HL-60 (cell line): ENCODE measurements at regions not wholly inside any gene's neighbourhood (a gene's known extent, or its start where the extent isn't known, plus 50 kb on each side); places are given as distances from the start of the nearest gene placed in this dataset.

Source experiments
- CTCF ChIP-seq: IDR thresholded peaks from one replicate; pipeline ENCODE4 v1.5.1; 2011; ENCODE audit warnings: low read length, control low read depth, inconsistent platforms; ENCODE audit not compliant: insufficient read depth
- GABPA ChIP-seq: IDR thresholded peaks from 2 replicates; pipeline ENCODE4 v1.6.1; 2012; ENCODE audit warnings: low read depth
- POLR2AphosphoS5 ChIP-seq: IDR thresholded peaks from 2 replicates; pipeline ENCODE4 v1.6.1; 2012; ENCODE audit warnings: low read depth
- SPI1 ChIP-seq: IDR thresholded peaks from 2 replicates; pipeline ENCODE4 v1.6.1; 2012; ENCODE audit warnings: low read depth, mild to moderate bottlenecking, borderline replicate concordance

GRCh38 chr10:29186221-29186620, 102.6 kb upstream of the LYZL1 start:
- TF ChIP-seq CTCF (no peak), SPI1 (no peak), POLR2AphosphoS5 (no peak), GABPA (no peak)
